ENCODE measurements at regions not wholly inside any gene's neighbourhood (a gene's known extent, or its start where the extent isn't known, plus 50 kb on each side); places are given as distances from the start of the nearest gene placed in this dataset.

GRCh38 chr22:22346401-22347107 lies 102.0 kb downstream of the VPREB1 start:
- H3K36me3 ChIP-seq (ENCODE audit: control insufficient read depth, insufficient read depth, low read length): no peaks in the 10 kb centered on the region
- 2% methylated on average over 3 of the region's 3 CpGs for WGBS (ENCODE audit: insufficient coverage, low coverage, missing lambda C conversion rate)
- BruUV-seq (replicated peaks): no TSS peak

More at GRCh38 chr22:22346401-22347107, 102.0 kb downstream of the VPREB1 start:
- CTCF ChIA-PET (ENCODE audit: low intra/inter-chr PET ratio): interaction anchor here (0.6 kb wide), 1 partner anchor 18 kb away, joined by 3 read pairs; no protein-coding TSS in a partner anchor
- Histone ChIP-seq H3K4me1 (replicated peaks in 1 of 2; ENCODE audit: control insufficient read depth in 2 of 2, insufficient read depth in 2 of 2, low read length in 2 of 2) (no peaks in the 10 kb centered on the region), H3K79me2 (ENCODE audit: control insufficient read depth, insufficient read depth, low read length) (no peaks in the 10 kb centered on the region), H3K4me3 (no peak overlapping the region), H3K27ac (ENCODE audit: extremely low read depth, low read depth, low read length) (no peak overlapping the region), H3K27me3 (ENCODE audit: control insufficient read depth in 2 of 2, insufficient read depth in 2 of 2, low read length in 2 of 2) (peaks cover 22 to 39% of the 10 kb centered on the region in 2 experiments), H3K9ac (ENCODE audit: insufficient read depth in 1 of 2, low read depth in 2 of 2, low read length in 2 of 2) (no peak overlapping the region), H3K4me2 (ENCODE audit: insufficient read depth, low read length) (no peak overlapping the region), H3K9me1 (ENCODE audit: control insufficient read depth, insufficient read depth, low read length) (peaks cover 4% of the 10 kb centered on the region), H4K20me1 (replicated peaks; ENCODE audit: control insufficient read depth, insufficient read depth, low read length) (peaks cover 46% of the 10 kb centered on the region), H2AFZ (ENCODE audit: low read depth, low read length) (no peak overlapping the region), H3K9me3 (replicated peaks; ENCODE audit: control insufficient read depth, insufficient read depth, low read depth, low read length) (no peaks in the 10 kb centered on the region)
- in situ Hi-C loops (cut with MboI): no loop called here
- FAIRE-seq: no peak
- intact Hi-C loops (cut with micrococcal nuclease): no loop called here
- POLR2A ChIA-PET: interaction anchor here (0.5 to 3.1 kb wide), 9 partner anchors 8 to 320 kb away, joined by 3 to 14 read pairs (median 3); no protein-coding TSS in a partner anchor
- TF ChIP-seq PRMT5 (CRISPR knock-in tag; IDR thresholded peaks at IDR 0.05) (0 out of 2 replicates have a peak, but pooled peaks have one; percentile 51), ZNF140 (CRISPR knock-in tag; IDR thresholded peaks at IDR 0.05) (peak; percentile 68; the same call in 1 of the 2 replicates), GABPB1 (CRISPR knock-in tag; IDR thresholded peaks at IDR 0.05) (no peak), CEBPG (CRISPR knock-in tag; IDR thresholded peaks at IDR 0.05) (no peak), CEBPG (tag; conservative IDR thresholded peaks at IDR 0.05 in 1 of 2, IDR thresholded peaks at IDR 0.05 in 1 of 2) (no peak)
- TF ChIP-seq, protein P1, sequence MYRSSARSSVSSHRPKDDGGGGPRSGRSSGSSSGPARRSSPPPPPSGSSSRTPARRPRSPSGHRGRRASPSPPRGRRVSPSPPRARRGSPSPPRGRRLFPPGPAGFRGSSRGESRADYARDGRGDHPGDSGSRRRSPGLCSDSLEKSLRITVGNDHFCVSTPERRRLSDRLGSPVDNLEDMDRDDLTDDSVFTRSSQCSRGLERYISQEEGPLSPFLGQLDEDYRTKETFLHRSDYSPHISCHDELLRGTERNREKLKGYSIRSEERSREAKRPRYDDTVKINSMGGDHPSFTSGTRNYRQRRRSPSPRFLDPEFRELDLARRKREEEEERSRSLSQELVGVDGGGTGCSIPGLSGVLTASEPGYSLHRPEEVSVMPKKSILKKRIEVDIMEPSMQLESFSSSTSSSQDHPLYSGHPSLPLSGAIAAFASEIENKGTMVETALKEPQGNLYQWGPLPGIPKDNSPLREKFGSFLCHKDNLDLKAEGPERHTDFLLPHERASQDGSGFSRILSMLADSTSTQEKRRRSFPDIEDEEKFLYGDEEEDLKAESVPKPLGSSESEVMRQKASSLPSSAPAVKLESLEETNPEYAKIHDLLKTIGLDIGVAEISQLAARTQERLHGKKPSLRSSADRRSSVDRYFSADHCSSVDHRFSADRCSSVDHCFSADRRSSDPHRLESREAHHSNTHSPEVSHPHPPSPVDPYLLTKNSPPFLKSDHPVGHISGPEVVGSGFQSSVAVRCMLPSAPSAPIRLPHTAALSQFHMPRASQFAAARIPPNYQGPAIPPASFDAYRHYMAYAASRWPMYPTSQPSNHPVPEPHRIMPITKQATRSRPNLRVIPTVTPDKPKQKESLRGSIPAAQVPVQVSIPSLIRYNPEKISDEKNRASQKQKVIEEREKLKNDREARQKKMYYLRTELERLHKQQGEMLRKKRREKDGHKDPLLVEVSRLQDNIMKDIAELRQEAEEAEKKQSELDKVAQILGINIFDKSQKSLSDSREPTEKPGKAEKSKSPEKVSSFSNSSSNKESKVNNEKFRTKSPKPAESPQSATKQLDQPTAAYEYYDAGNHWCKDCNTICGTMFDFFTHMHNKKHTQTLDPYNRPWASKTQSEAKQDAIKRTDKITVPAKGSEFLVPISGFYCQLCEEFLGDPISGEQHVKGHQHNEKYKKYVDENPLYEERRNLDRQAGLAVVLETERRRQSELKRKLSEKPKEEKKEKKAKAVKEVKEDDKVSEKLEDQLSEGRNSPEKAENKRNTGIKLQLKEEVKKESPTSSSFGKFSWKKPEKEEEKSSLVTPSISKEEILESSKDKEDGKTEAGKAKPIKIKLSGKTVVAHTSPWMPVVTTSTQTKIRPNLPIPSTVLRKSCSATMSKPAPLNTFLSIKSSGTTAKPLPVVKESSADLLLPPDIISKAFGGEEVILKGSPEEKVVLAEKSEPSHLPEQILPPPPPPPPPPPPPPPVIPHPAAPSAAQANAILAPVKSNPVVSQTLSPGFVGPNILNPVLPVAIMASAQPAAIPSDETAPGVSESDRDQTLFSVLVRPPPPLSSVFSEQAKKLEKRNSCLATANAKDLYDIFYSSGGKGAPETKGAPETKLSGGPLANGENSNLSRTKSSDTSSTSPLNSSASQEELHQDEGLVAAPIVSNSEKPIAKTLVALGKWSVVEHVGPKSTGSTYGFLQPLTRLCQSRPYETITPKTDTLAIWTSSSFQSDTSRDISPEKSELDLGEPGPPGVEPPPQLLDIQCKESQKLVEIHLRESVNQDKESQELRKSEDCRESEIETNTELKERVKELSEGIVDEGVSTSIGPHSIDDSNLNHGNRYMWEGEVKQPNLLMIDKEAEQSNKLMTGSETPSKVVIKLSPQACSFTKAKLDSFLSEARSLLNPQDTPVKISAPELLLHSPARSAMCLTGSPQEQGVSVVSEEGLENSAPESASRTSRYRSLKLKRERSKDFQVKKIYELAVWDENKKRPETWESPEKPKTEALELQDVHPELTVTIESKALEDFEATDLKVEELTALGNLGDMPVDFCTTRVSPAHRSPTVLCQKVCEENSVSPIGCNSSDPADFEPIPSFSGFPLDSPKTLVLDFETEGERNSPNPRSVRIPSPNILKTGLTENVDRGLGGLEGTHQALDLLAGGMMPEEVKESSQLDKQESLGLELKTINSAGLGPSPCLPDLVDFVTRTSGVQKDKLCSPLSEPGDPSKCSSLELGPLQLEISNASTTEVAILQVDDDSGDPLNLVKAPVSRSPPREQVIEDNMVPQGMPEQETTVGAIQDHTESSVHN (IDR thresholded peaks at IDR 0.05; ENCODE audit: borderline replicate concordance in 1 of 2, low read depth in 1 of 2): no peak
- DNase-seq (ENCODE audit: extremely low read depth in 1 of 4, low spot score in 3 of 4): no peak
- ATAC-seq: no peak
